ENCODE measurements at regions not wholly inside any gene's neighbourhood (a gene's known extent, or its start where the extent isn't known, plus 50 kb on each side); places are given as distances from the start of the nearest gene placed in this dataset.
"Not testable (repeated sequence)": the region's sequence is repeated elsewhere in the genome, so short reads cannot be mapped to it uniquely, and the experiment has no call there.

DNA sequence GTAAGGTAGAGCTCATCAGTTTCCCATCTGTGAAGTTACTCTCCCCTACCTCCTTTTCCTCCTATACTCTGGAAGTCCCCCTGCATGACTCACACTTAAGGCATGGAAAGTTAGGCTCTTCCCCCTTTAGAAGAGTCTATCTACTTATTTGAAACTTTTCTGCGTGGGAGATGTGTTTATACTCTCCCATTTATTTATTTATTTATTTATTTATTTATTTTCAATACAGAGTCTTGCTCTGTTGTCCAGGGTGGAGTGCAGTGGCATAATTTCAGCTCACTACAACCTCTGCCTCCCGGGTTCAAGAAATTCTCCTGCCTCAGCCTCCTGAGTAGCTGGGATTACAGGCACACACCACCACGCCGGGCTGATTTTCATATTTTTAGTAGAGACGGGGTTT is 107.5 kb upstream of the JCAD start:
- Histone ChIP-seq H3K18ac (ENCODE audit: insufficient read length, low read depth, low read length) (no peak overlapping the region), H3K23me2 (ENCODE audit: insufficient read length, low read depth, low read length, poor library complexity, severe bottlenecking) (no peaks in the 10 kb centered on the region), H3K9ac (ENCODE audit: extremely low read depth, insufficient read length, low read length) (no peak overlapping the region), H2BK5ac (ENCODE audit: insufficient read length, low read length) (no peak overlapping the region), H3K27ac (ENCODE audit: insufficient read length, low read depth, low read length) (no peak overlapping the region), H3K27me3 (ENCODE audit: insufficient read depth, low read length) (no peaks in the 10 kb centered on the region), H3K79me2 (ENCODE audit: insufficient read depth, low read length) (no peaks in the 10 kb centered on the region), H2BK15ac (ENCODE audit: low read depth, low read length) (no peak overlapping the region), H3K79me1 (ENCODE audit: insufficient read depth, low read depth, low read length, poor library complexity, severe bottlenecking) (no peaks in the 10 kb centered on the region), H4K5ac (ENCODE audit: insufficient read length, low read depth, low read length) (no peak overlapping the region), H3T11ph (ENCODE audit: low read length) (no peak overlapping the region), H3K56ac (ENCODE audit: insufficient read length, low read depth, low read length) (no peak overlapping the region), H4K91ac (ENCODE audit: insufficient read length, low read depth, low read length) (no peak overlapping the region), H3K4me1 (ENCODE audit: insufficient read depth, low read length) (no peaks in the 10 kb centered on the region), H3K9me3 (ENCODE audit: control insufficient read depth, low read depth, low read length) (peaks cover 6% of the 10 kb centered on the region), H2AK5ac (ENCODE audit: insufficient read length, low read length) (no peak overlapping the region), H3K14ac (ENCODE audit: insufficient read depth, low read length) (no peak overlapping the region), H4K20me1 (ENCODE audit: control insufficient read depth, insufficient read depth, insufficient read length) (no peaks in the 10 kb centered on the region), H2BK120ac (ENCODE audit: low read depth, low read length, poor library complexity, severe bottlenecking) (no peak overlapping the region), H3K4ac (ENCODE audit: low read depth, low read length) (no peak overlapping the region), H4K8ac (replicated peaks; ENCODE audit: insufficient read length, low read depth, low read length) (no peak overlapping the region), H2BK20ac (ENCODE audit: low read depth, low read length, poor library complexity, severe bottlenecking) (no peak overlapping the region), H3K4me2 (ENCODE audit: insufficient read depth, insufficient read length, low read length) (no peak overlapping the region), H2BK12ac (ENCODE audit: insufficient read length, low read depth, low read length) (no peak overlapping the region), H2AFZ (ENCODE audit: low read length) (no peak overlapping the region), H3K23ac (ENCODE audit: insufficient read length, low read depth, low read length) (no peak overlapping the region)
- DNase-seq = no peak
- TF ChIP-seq, protein P1, sequence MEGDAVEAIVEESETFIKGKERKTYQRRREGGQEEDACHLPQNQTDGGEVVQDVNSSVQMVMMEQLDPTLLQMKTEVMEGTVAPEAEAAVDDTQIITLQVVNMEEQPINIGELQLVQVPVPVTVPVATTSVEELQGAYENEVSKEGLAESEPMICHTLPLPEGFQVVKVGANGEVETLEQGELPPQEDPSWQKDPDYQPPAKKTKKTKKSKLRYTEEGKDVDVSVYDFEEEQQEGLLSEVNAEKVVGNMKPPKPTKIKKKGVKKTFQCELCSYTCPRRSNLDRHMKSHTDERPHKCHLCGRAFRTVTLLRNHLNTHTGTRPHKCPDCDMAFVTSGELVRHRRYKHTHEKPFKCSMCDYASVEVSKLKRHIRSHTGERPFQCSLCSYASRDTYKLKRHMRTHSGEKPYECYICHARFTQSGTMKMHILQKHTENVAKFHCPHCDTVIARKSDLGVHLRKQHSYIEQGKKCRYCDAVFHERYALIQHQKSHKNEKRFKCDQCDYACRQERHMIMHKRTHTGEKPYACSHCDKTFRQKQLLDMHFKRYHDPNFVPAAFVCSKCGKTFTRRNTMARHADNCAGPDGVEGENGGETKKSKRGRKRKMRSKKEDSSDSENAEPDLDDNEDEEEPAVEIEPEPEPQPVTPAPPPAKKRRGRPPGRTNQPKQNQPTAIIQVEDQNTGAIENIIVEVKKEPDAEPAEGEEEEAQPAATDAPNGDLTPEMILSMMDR (conservative IDR thresholded peaks at IDR 0.05) = no peak
- Mint-ChIP-seq H3K36me3 (ENCODE audit: insufficient read depth in 1 of 3, low read depth in 3 of 3) (peaks cover 0 to 8% (median 0%) of the 10 kb centered on the region in 3 experiments; a peak in 3 of 7 replicates), H3K4me3 (no peak overlapping the region), H3K27me3 (ENCODE audit: low read depth) (peaks cover 2% of the 10 kb centered on the region), H3K9me3 (peaks cover 7 to 12% of the 10 kb centered on the region in 2 experiments), H3K27ac (no peak overlapping the region), H3K4me1 (no peaks in the 10 kb centered on the region)
- WGBS (ENCODE audit: extremely low coverage, insufficient read length, low lambda C conversion rate) = no CpG with 5 or more reads among the region's 5 CpGs

DNA sequence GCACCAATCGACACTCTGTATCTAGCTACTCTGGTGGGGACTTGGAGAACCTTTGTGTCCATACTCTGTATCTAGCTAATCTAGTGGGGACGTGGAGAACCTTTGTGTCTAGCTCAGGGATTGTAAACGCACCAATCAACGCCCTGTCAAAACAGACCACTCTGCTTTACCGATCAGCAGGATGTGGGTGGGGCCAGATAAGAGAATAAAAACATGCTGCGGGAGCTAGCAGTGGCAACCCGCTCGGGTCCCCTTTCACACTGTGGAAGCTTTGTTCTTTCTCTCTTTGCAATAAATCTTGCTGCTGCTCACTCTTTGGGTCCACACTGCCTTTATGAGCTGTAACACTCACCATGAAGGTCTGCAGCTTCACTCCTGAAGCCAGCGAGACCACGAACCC is 104.0 kb upstream of the JCAD start:
- H2AK5ac ChIP-seq (ENCODE audit: insufficient read length, low read length); H3K9ac ChIP-seq (ENCODE audit: extremely low read depth, insufficient read length, low read length); H3K9me3 ChIP-seq (ENCODE audit: control insufficient read depth, low read depth, low read length); H4K20me1 ChIP-seq (ENCODE audit: control insufficient read depth, insufficient read depth, insufficient read length); H3K14ac ChIP-seq (ENCODE audit: insufficient read depth, low read length); DNase-seq; H2BK120ac ChIP-seq (ENCODE audit: low read depth, low read length, poor library complexity, severe bottlenecking); H3K4me3 Mint-ChIP-seq; H3K4me1 ChIP-seq (ENCODE audit: insufficient read depth, low read length); H3K23ac ChIP-seq (ENCODE audit: insufficient read length, low read depth, low read length); H2AFZ ChIP-seq (ENCODE audit: low read length); H3K27me3 ChIP-seq (ENCODE audit: insufficient read depth, low read length); H3T11ph ChIP-seq (ENCODE audit: low read length); H3K4ac ChIP-seq (ENCODE audit: low read depth, low read length); H2BK15ac ChIP-seq (ENCODE audit: low read depth, low read length); H3K79me2 ChIP-seq (ENCODE audit: insufficient read depth, low read length); H3K27ac Mint-ChIP-seq; H3K18ac ChIP-seq (ENCODE audit: insufficient read length, low read depth, low read length); H3K23me2 ChIP-seq (ENCODE audit: insufficient read length, low read depth, low read length, poor library complexity, severe bottlenecking); H3K4me2 ChIP-seq (ENCODE audit: insufficient read depth, insufficient read length, low read length); H3K36me3 Mint-ChIP-seq (ENCODE audit: insufficient read depth in 1 of 3, low read depth in 3 of 3); H4K5ac ChIP-seq (ENCODE audit: insufficient read length, low read depth, low read length); H2BK5ac ChIP-seq (ENCODE audit: insufficient read length, low read length); H2BK20ac ChIP-seq (ENCODE audit: low read depth, low read length, poor library complexity, severe bottlenecking); H4K8ac ChIP-seq (replicated peaks; ENCODE audit: insufficient read length, low read depth, low read length); H4K91ac ChIP-seq (ENCODE audit: insufficient read length, low read depth, low read length); H3K56ac ChIP-seq (ENCODE audit: insufficient read length, low read depth, low read length); H3K27ac ChIP-seq (ENCODE audit: insufficient read length, low read depth, low read length); H2BK12ac ChIP-seq (ENCODE audit: insufficient read length, low read depth, low read length); H3K79me1 ChIP-seq (ENCODE audit: insufficient read depth, low read depth, low read length, poor library complexity, severe bottlenecking); H3K27me3 Mint-ChIP-seq (ENCODE audit: low read depth): not testable (repeated sequence)
- H3K4me1 Mint-ChIP-seq = peaks cover 10 to 11% of the 10 kb centered on the region in 2 experiments
- peaks cover 7 to 12% of the 10 kb centered on the region in 2 experiments for H3K9me3 Mint-ChIP-seq
- WGBS (ENCODE audit: extremely low coverage, insufficient read length, low lambda C conversion rate) = no CpG with 5 or more reads among the region's 10 CpGs
